ENCODE measurements at regions not wholly inside any gene's neighbourhood (a gene's known extent, or its start where the extent isn't known, plus 50 kb on each side); places are given as distances from the start of the nearest gene placed in this dataset.

- DNase-seq (ENCODE audit: extremely low read depth in 1 of 4, low spot score in 3 of 4) (no peak), FAIRE-seq (no peak), ATAC-seq (no peak)
- WGBS (ENCODE audit: insufficient coverage, low coverage, missing lambda C conversion rate) = 33% methylated on average over 10 of the region's 10 CpGs
- no TSS peak for BruUV-seq (replicated peaks)
- Histone ChIP-seq H2AFZ (ENCODE audit: low read depth, low read length) (no peak overlapping the region), H3K27me3 (ENCODE audit: control insufficient read depth in 2 of 2, insufficient read depth in 2 of 2, low read length in 2 of 2) (peaks cover 2 to 57% of the 10 kb centered on the region in 2 experiments; a peak in 3 of 5 replicates), H3K36me3 (ENCODE audit: control insufficient read depth, insufficient read depth, low read length) (no peaks in the 10 kb centered on the region), H3K9me3 (replicated peaks; ENCODE audit: control insufficient read depth, insufficient read depth, low read depth, low read length) (no peaks in the 10 kb centered on the region), H3K79me2 (ENCODE audit: control insufficient read depth, insufficient read depth, low read length) (no peaks in the 10 kb centered on the region), H3K4me2 (ENCODE audit: insufficient read depth, low read length) (no peak overlapping the region), H3K27ac (ENCODE audit: extremely low read depth, low read depth, low read length) (no peak overlapping the region), H3K9me1 (ENCODE audit: control insufficient read depth, insufficient read depth, low read length) (no peaks in the 10 kb centered on the region), H3K4me1 (replicated peaks in 1 of 2; ENCODE audit: control insufficient read depth in 2 of 2, insufficient read depth in 2 of 2, low read length in 2 of 2) (peaks cover 10% of the 10 kb centered on the region in 2 experiments), H3K4me3 (no peak overlapping the region), H4K20me1 (replicated peaks; ENCODE audit: control insufficient read depth, insufficient read depth, low read length) (no peaks in the 10 kb centered on the region), H3K9ac (ENCODE audit: insufficient read depth in 1 of 2, low read depth in 2 of 2, low read length in 2 of 2) (no peak overlapping the region)
- in situ Hi-C loops (cut with MboI) = no loop called here
- intact Hi-C loops (cut with micrococcal nuclease) = no loop called here
- CTCF ChIA-PET (ENCODE audit: low intra/inter-chr PET ratio) = no interaction called here
- POLR2A ChIA-PET = no interaction called here
- TF ChIP-seq ZNF79 (CRISPR knock-in tag; IDR thresholded peaks at IDR 0.05; ENCODE audit: low read depth) (no peak), FOXM1 (IDR thresholded peaks at IDR 0.05; ENCODE audit: low read depth) (no peak), FOXM1 (CRISPR knock-in tag; IDR thresholded peaks at IDR 0.05; ENCODE audit: low read depth) (no peak), ZNF280B (CRISPR knock-in tag; IDR thresholded peaks at IDR 0.05) (no peak)
Observed at GRCh38 chr2:20520128-20520527, 73.3 kb downstream of the RHOB start.

- no peak overlapping the region for H2AFZ ChIP-seq (ENCODE audit: low read depth, low read length)
- in situ Hi-C loops (cut with MboI) = no loop called here
- no TSS peak for BruUV-seq (replicated peaks)
Observed at GRCh38 chr2:20521193-20521592, 74.3 kb downstream of the RHOB start.

More at GRCh38 chr2:20521193-20521592, 74.3 kb downstream of the RHOB start:
- Histone ChIP-seq H3K4me2 (ENCODE audit: insufficient read depth, low read length) (no peak overlapping the region), H4K20me1 (replicated peaks; ENCODE audit: control insufficient read depth, insufficient read depth, low read length) (no peaks in the 10 kb centered on the region), H3K36me3 (ENCODE audit: control insufficient read depth, insufficient read depth, low read length) (no peaks in the 10 kb centered on the region), H3K9me1 (ENCODE audit: control insufficient read depth, insufficient read depth, low read length) (no peaks in the 10 kb centered on the region), H3K27me3 (ENCODE audit: control insufficient read depth in 2 of 2, insufficient read depth in 2 of 2, low read length in 2 of 2) (peaks cover 0 to 46% of the 10 kb centered on the region in 2 experiments; a peak in 3 of 5 replicates), H3K27ac (ENCODE audit: extremely low read depth, low read depth, low read length) (no peak overlapping the region), H3K9ac (ENCODE audit: insufficient read depth in 1 of 2, low read depth in 2 of 2, low read length in 2 of 2) (no peak overlapping the region), H3K4me1 (replicated peaks in 1 of 2; ENCODE audit: control insufficient read depth in 2 of 2, insufficient read depth in 2 of 2, low read length in 2 of 2) (peaks cover 15 to 18% of the 10 kb centered on the region in 2 experiments), H3K9me3 (replicated peaks; ENCODE audit: control insufficient read depth, insufficient read depth, low read depth, low read length) (no peaks in the 10 kb centered on the region), H3K4me3 (no peak overlapping the region), H3K79me2 (ENCODE audit: control insufficient read depth, insufficient read depth, low read length) (no peaks in the 10 kb centered on the region)
- TF ChIP-seq ATF3 (IDR thresholded peaks at IDR 0.05) (peak; percentile 88), ATF3 (CRISPR knock-in tag; conservative IDR thresholded peaks at IDR 0.05) (no peak), CCAR2 (IDR thresholded peaks at IDR 0.05; ENCODE audit: low read depth, low read length) (no peak), CLOCK (CRISPR knock-in tag; IDR thresholded peaks at IDR 0.05; ENCODE audit: borderline replicate concordance) (no peak), ATF7 (IDR thresholded peaks at IDR 0.05) (peak; percentile 84; the same call in 1 of the 2 replicates), JUND (IDR thresholded peaks at IDR 0.05; ENCODE audit: borderline replicate concordance, low read depth, low read length) (0 out of 2 replicates have a peak, but pooled peaks have one; percentile 16), JUND (tag; IDR thresholded peaks at IDR 0.05; ENCODE audit: borderline replicate concordance, low read depth, low read length) (peak; percentile 42; the same call in 1 of the 3 replicates)
- intact Hi-C loops (cut with micrococcal nuclease) = no loop called here
- no peak for FAIRE-seq
- WGBS (ENCODE audit: insufficient coverage, low coverage, missing lambda C conversion rate) = 8% methylated on average over 4 of the region's 4 CpGs
- no peak for ATAC-seq
- CTCF ChIA-PET (ENCODE audit: low intra/inter-chr PET ratio) = no interaction called here
- DNase-seq (ENCODE audit: extremely low read depth in 1 of 4, low spot score in 3 of 4) = no peak
- POLR2A ChIA-PET = no interaction called here
